CD4-positive, alpha-beta T cell treated with Interleukin-17A for 1 hour (primary cell): ENCODE measurements at regions not wholly inside any gene's neighbourhood (a gene's known extent, or its start where the extent isn't known, plus 50 kb on each side); places are given as distances from the start of the nearest gene placed in this dataset.

Experiments used
- DNase-seq: peaks from one replicate; pipeline ENCODE4 v3.0.0-alpha.2; 2020

- no peak for DNase-seq
Measured at GRCh38 chr2:51105811-51106210, 73.9 kb upstream of the NRXN1 start.

DNA sequence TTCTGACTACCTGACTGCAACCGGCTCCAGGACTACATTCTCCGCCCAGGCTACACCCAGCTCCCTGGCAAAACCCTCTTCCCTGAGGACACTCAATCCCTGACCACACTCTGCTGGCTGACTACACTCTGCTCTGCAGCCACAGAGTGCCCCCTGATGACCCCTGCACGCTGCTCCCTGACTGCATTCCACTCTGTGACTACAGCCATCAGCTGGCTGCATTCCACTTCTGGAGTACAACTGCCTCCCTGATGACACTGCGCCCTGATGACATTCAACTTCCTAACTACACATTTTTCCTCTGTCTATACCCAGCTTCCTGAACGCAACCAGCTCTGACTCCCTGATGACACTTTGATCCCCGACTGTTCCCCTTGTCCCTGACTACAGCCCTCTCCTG is 71.3 kb upstream of the NRXN1 start:
- DNase-seq, result no peak

DNA sequence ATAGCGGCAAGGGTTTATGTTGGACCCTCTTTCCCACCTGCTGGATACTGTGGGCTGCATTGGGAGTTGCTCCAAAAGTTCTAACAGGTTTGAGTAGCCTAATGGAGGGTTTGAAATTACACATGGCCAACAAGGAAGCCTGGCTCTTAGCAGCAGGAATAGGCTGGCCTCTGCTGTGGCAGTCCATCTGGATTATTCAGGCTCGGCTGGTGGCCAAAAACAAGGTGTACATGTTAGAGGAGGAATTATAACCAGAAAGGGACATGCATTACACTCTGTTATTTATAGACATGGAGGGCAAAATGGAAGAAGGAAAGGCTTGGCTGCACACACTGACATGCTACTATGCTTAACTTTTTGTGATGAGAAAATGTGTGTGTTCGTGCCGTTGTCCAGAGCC is 61.1 kb upstream of the NRXN1 start:
- DNase-seq, result no peak

- no peak for DNase-seq
Measured at GRCh38 chr2:51085420-51086068, 53.6 kb upstream of the NRXN1 start.

GRCh38 chr2:51084750-51085149 is 52.8 kb upstream of the NRXN1 start:
- no peak for DNase-seq
